ENCODE measurements at regions not wholly inside any gene's neighbourhood (a gene's known extent, or its start where the extent isn't known, plus 50 kb on each side); places are given as distances from the start of the nearest gene placed in this dataset.

DNA sequence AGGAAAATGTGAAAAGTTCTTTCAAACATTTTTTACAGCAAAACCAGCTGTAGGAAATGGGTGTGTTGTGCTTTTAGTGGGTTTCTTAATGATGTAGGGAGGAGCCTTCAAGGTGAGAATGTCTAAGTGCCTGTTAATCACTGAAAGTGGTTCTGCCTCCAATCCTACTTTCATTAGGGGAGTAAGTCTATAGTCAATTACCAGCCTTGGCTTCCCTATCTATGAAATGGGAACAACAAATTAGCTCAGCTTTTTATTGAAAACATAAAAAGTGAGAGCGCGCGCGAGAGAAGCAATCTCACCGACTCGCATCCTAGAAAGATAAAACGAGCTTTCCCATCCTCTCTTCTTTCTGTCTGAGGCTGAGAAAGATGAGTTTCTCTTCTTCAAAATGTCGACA, 140.0 kb upstream of the LHX5 start:
- no peak for DNase-seq (ENCODE audit: low read depth)
- H3K4me3 ChIP-seq (ENCODE audit: low read length) = no peak overlapping the region
- TF ChIP-seq, protein P1, sequence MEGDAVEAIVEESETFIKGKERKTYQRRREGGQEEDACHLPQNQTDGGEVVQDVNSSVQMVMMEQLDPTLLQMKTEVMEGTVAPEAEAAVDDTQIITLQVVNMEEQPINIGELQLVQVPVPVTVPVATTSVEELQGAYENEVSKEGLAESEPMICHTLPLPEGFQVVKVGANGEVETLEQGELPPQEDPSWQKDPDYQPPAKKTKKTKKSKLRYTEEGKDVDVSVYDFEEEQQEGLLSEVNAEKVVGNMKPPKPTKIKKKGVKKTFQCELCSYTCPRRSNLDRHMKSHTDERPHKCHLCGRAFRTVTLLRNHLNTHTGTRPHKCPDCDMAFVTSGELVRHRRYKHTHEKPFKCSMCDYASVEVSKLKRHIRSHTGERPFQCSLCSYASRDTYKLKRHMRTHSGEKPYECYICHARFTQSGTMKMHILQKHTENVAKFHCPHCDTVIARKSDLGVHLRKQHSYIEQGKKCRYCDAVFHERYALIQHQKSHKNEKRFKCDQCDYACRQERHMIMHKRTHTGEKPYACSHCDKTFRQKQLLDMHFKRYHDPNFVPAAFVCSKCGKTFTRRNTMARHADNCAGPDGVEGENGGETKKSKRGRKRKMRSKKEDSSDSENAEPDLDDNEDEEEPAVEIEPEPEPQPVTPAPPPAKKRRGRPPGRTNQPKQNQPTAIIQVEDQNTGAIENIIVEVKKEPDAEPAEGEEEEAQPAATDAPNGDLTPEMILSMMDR (conservative IDR thresholded peaks at IDR 0.05; ENCODE audit: low read depth, low read length) = no peak

DNA sequence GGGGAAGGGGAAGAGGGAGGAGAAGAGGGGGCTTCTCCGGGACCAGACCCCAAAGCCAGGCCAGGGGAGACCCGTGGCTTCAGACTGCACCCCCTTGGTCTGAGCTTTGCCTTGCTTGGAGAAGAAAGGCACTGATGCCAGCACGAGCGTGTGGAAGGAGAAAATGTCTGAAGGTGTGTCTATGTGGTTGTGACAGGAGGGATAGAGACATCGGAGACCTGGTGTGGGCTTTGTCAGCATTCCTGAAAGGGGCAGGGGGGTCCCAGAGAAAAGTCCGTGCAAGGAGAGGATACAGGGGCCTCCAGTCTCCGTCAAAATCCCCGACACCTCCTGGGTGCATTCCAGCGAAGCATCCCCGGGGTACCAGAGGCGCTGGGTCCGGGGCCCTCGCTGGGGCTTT, 139.0 kb upstream of the LHX5 start:
- no peak for DNase-seq (ENCODE audit: low read depth)
- TF ChIP-seq, protein P1 (conservative IDR thresholded peaks at IDR 0.05; ENCODE audit: low read depth, low read length) = no peak
- H3K4me3 ChIP-seq (ENCODE audit: low read length) = no peak overlapping the region

DNA sequence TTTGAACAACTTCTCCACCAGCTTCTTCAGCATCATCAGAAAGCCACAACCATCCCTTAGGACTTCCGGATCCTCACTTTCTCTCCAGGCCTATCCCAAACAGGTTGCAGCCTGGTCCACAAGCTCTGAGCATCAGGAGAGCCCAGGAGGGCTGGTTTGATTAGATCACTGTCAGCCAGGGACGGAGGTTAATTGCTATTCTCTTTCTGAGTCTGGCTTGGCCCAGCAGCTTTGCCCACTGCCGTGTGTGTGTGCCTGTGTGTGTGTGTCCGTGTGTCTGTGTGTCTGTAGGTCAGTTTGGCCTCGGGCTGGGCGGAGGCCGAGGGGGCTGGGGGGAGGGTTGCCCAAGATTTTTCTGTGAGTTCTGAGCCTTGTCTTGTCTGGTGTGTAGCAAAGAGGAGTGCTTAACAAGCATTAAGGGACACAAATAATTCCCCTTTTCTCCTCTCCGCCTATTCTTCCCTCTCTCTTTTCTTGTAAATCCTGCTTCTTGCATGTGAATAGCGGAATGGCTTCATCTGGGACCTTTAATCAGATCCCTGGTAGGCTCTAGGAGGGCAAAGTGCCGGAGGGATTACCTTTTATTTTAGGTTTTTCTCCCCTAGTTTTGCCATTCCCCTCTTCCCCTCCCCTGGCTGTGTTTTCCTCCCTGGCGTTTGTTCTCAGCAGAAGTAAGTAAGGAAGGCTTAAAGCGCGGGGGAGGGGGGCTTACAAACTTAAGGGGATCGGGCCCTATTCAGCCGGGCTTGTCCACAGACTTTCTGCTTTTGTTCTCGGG, 138.2 kb upstream of the LHX5 start:
- TF ChIP-seq, protein P1 (conservative IDR thresholded peaks at IDR 0.05; ENCODE audit: low read depth, low read length) = no peak
- H3K4me3 ChIP-seq (ENCODE audit: low read length) = no peak overlapping the region
- DNase-seq (ENCODE audit: low read depth) = no peak

DNA sequence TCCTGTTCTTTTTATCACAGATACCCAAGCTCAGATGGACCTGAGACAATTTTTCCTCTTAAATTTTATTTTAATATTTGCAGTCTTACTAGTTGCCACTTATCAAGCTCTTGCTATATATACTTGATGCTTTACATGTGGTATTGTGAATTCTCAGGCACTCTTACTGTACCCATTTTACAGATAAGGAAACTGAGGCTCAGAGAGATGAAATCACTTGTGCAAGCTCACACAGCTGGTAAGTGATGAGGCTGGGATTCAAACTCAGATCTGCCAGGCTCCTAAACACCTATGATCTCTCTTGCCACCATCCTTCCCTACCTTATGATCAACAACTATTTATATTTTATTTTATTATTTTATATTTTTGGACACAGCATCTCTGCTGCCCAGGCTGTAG, 133.0 kb upstream of the LHX5 start:
- no peak overlapping the region for H3K4me3 ChIP-seq (ENCODE audit: low read length)
- TF ChIP-seq, protein P1 (conservative IDR thresholded peaks at IDR 0.05; ENCODE audit: low read depth, low read length) = no peak
- DNase-seq (ENCODE audit: low read depth) = no peak

DNA sequence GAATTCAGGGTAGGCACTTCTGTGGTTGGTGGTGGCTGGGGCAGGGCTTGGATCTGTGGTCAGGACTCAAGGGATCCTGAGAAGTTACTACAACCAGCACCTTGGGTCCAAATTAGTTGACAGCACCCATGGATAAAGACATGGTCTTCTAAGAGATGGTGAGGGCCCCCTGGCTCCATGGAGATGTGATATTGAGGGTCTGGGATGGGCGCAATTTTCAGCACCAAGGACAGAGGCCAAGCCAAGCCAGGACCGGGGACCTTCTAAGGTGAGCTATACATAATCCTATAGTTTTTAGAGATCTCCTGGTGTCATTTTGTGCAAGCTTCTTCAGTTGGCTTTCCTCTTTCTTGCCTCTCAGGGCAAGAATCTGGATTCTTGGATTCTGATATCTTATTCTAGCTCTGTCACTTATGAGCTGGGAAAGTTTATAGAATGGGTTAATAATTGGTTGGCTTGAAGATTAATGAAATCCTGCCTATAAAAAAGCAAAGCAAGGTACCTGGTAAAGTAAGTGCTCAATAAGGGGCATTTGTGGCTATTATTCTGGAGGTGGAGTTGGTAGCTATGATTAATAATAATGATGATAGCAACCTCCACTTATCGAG, 130.1 kb upstream of the LHX5 start:
- TF ChIP-seq, protein P1 (conservative IDR thresholded peaks at IDR 0.05; ENCODE audit: low read depth, low read length) = no peak
- no peak overlapping the region for H3K4me3 ChIP-seq (ENCODE audit: low read length)
- no peak for DNase-seq (ENCODE audit: low read depth)

DNA sequence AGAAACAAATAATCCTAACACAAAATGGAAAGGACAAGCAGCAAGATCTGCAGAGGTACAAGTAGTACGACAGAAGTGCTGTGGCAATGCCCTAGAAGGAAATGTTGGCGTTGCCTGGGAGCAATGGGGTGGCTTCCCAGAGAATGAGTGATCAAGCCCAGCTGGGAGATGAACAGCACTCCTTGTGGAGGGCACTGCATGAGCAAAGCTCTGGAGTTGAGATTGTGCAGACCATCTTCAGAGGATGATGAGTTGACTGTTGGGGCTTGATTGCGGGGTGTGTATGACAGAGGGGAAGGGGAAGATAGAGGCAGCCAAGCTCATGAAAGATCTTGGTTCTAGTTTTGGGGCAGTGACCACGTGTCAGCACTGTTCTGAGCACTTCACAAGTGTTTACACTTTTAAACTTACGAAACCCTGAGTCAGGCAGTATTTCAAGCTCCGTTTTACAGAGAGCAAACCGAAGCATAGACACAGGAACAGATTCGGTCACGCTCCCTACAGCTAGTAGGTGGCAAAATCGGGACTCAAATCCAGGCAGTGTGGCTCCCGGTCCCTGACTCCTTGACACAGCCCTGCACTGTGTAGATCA, 127.2 kb upstream of the LHX5 start:
- no peak overlapping the region for H3K4me3 ChIP-seq (ENCODE audit: low read length)
- TF ChIP-seq, protein P1 (conservative IDR thresholded peaks at IDR 0.05; ENCODE audit: low read depth, low read length) = no peak

More for the DNA sequence above, 127.2 kb upstream of the LHX5 start:
- no peak for DNase-seq (ENCODE audit: low read depth)
